MM.1S (cell line): ENCODE measurements at regions not wholly inside any gene's neighbourhood (a gene's known extent, or its start where the extent isn't known, plus 50 kb on each side); places are given as distances from the start of the nearest gene placed in this dataset.

Experiments used
- DNase-seq: peaks from one replicate; pipeline ENCODE4 v3.0.0-alpha.2; 2015
- H2AFZ ChIP-seq: fragments of 300-600 bp; sonication (generic); 2 replicates; pipeline ENCODE4 v1.6.0; 2016; ENCODE audit warnings: antibody characterized with exemption, low read length
- H3F3A ChIP-seq: fragments of 300-600 bp; sonication (generic); 2 replicates; pipeline ENCODE4 v1.6.1; 2016; ENCODE audit warnings: mild to moderate bottlenecking, antibody characterized with exemption, low read length, moderate library complexity, mixed read lengths; ENCODE audit not compliant: insufficient read depth
- H3K27ac ChIP-seq: fragments of 300-600 bp; sonication (generic); 2 replicates; pipeline ENCODE4 v1.5.1; 2016; ENCODE audit warnings: mild to moderate bottlenecking, low read length
- H3K27me3 ChIP-seq: fragments of 300-600 bp; sonication (generic); replicated peaks from 2 replicates; pipeline ENCODE4 v1.6.0; 2016; ENCODE audit warnings: low read length; ENCODE audit not compliant: insufficient read depth
- H3K36me3 ChIP-seq: fragments of 300-600 bp; sonication (generic); replicated peaks from 2 replicates; pipeline ENCODE4 v1.6.1; 2016; ENCODE audit warnings: mild to moderate bottlenecking, low read length, mixed read lengths; ENCODE audit not compliant: insufficient read depth
- H3K4me1 ChIP-seq: fragments of 300-600 bp; sonication (generic); 2 replicates; pipeline ENCODE4 v1.6.1; 2016; ENCODE audit warnings: low read length, mixed read lengths
- H3K4me2 ChIP-seq: fragments of 300-600 bp; sonication (generic); 2 replicates; pipeline ENCODE4 v1.6.0; 2016; ENCODE audit warnings: low read depth, low read length
- H3K4me3 ChIP-seq: fragments of 300-600 bp; sonication (generic); 2 replicates; pipeline ENCODE4 v1.5.1; 2016; ENCODE audit warnings: low read length, mixed read lengths
- H3K79me2 ChIP-seq: fragments of 300-600 bp; sonication (generic); 2 replicates; pipeline ENCODE4 v1.6.1; 2016; ENCODE audit warnings: mixed run types, low read length, mixed read lengths
- H3K9ac ChIP-seq: fragments of 300-600 bp; sonication (generic); 2 replicates; pipeline ENCODE4 v1.6.1; 2016; ENCODE audit warnings: low read length, mixed read lengths
- H3K9me2 ChIP-seq: fragments of 300-600 bp; sonication (generic); replicated peaks from 2 replicates; pipeline ENCODE4 v1.6.1; 2016; ENCODE audit warnings: mild to moderate bottlenecking, low read length, mixed read lengths; ENCODE audit not compliant: insufficient read depth
- H3K9me3 ChIP-seq: fragments of 300-600 bp; sonication (generic); replicated peaks from 2 replicates; pipeline ENCODE4 v1.6.1; 2016; ENCODE audit warnings: mild to moderate bottlenecking, low read length, mixed read lengths; ENCODE audit not compliant: insufficient read depth
- H4K20me1 ChIP-seq: fragments of 300-600 bp; sonication (generic); 2 replicates; pipeline ENCODE4 v1.6.1; 2016; ENCODE audit warnings: mild to moderate bottlenecking, low read length, moderate library complexity, mixed read lengths; ENCODE audit not compliant: insufficient read depth
- EZH2 ChIP-seq: fragments of 300-600 bp; sonication (generic); optimal IDR thresholded peaks from 2 replicates; pipeline ENCODE3; 2017; ENCODE audit warnings: low read depth, mild to moderate bottlenecking, antibody characterized with exemption, low read length, mixed read lengths
- EZH2phosphoT487 ChIP-seq: fragments of 300-600 bp; sonication (generic); IDR thresholded peaks from 2 replicates; pipeline ENCODE4 v1.6.1; 2018; ENCODE audit warnings: antibody characterized with exemption, low read length
- TF ChIP-seq, protein P1 (sequence below): fragments of 300-600 bp; sonication (generic); IDR thresholded peaks from 2 replicates; pipeline ENCODE4 v1.5.1; 2016; ENCODE audit warnings: antibody characterized with exemption, low read length, mixed read lengths

GRCh38 chr6:80603679-80604078, 497.2 kb downstream of the BCKDHB start:
- Histone ChIP-seq H3K4me2 (no peak overlapping the region), H3K4me3 (no peak overlapping the region), H3K9ac (no peak overlapping the region), H3F3A (no peaks in the 10 kb centered on the region), H3K79me2 (no peaks in the 10 kb centered on the region), H2AFZ (no peak overlapping the region), H3K27me3 (no peaks in the 10 kb centered on the region), H3K9me2 (no peaks in the 10 kb centered on the region), H3K36me3 (no peaks in the 10 kb centered on the region), H3K9me3 (no peaks in the 10 kb centered on the region), H3K4me1 (no peaks in the 10 kb centered on the region), H3K27ac (no peak overlapping the region), H4K20me1 (no peaks in the 10 kb centered on the region)
- DNase-seq: no peak
- TF ChIP-seq EZH2phosphoT487 (no peak), EZH2 (no peak)
- TF ChIP-seq, protein P1, sequence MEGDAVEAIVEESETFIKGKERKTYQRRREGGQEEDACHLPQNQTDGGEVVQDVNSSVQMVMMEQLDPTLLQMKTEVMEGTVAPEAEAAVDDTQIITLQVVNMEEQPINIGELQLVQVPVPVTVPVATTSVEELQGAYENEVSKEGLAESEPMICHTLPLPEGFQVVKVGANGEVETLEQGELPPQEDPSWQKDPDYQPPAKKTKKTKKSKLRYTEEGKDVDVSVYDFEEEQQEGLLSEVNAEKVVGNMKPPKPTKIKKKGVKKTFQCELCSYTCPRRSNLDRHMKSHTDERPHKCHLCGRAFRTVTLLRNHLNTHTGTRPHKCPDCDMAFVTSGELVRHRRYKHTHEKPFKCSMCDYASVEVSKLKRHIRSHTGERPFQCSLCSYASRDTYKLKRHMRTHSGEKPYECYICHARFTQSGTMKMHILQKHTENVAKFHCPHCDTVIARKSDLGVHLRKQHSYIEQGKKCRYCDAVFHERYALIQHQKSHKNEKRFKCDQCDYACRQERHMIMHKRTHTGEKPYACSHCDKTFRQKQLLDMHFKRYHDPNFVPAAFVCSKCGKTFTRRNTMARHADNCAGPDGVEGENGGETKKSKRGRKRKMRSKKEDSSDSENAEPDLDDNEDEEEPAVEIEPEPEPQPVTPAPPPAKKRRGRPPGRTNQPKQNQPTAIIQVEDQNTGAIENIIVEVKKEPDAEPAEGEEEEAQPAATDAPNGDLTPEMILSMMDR: no peak

- Histone ChIP-seq H3K9me2 (no peaks in the 10 kb centered on the region), H4K20me1 (no peaks in the 10 kb centered on the region), H3K4me2 (no peak overlapping the region), H3K79me2 (no peaks in the 10 kb centered on the region), H3K36me3 (no peaks in the 10 kb centered on the region), H3K9ac (no peak overlapping the region), H3K4me3 (no peak overlapping the region), H3K4me1 (no peaks in the 10 kb centered on the region), H3K27me3 (no peaks in the 10 kb centered on the region), H3K27ac (no peak overlapping the region), H2AFZ (no peak overlapping the region), H3K9me3 (no peaks in the 10 kb centered on the region), H3F3A (no peaks in the 10 kb centered on the region)
- no peak for TF ChIP-seq EZH2
- TF ChIP-seq, protein P1: no peak
- DNase-seq: no peak
Measured at GRCh38 chr6:80594461-80594860, 488.0 kb downstream of the BCKDHB start.

- H3K36me3 ChIP-seq: no peaks in the 10 kb centered on the region
- no peak overlapping the region for H3K9ac ChIP-seq
- no peak overlapping the region for H2AFZ ChIP-seq
- no peaks in the 10 kb centered on the region for H3K4me1 ChIP-seq
- no peak overlapping the region for H3K4me2 ChIP-seq
- H3K9me2 ChIP-seq: no peaks in the 10 kb centered on the region
- TF ChIP-seq EZH2 (no peak), EZH2phosphoT487 (no peak)
- TF ChIP-seq, protein P1: no peak
- H3F3A ChIP-seq: no peaks in the 10 kb centered on the region
- H3K27ac ChIP-seq: no peak overlapping the region
- no peaks in the 10 kb centered on the region for H4K20me1 ChIP-seq
- no peak for DNase-seq
- H3K9me3 ChIP-seq: no peaks in the 10 kb centered on the region
- H3K79me2 ChIP-seq: no peaks in the 10 kb centered on the region
- no peaks in the 10 kb centered on the region for H3K27me3 ChIP-seq
- no peak overlapping the region for H3K4me3 ChIP-seq
Measured at GRCh38 chr6:80592436-80592835, 486.0 kb downstream of the BCKDHB start.

GRCh38 chr6:80586242-80586641, 479.8 kb downstream of the BCKDHB start:
- Histone ChIP-seq H3K79me2 (no peaks in the 10 kb centered on the region), H2AFZ (no peak overlapping the region), H3K27ac (no peak overlapping the region), H3K36me3 (no peaks in the 10 kb centered on the region), H3K4me2 (no peak overlapping the region), H3F3A (no peaks in the 10 kb centered on the region), H3K9me2 (no peaks in the 10 kb centered on the region), H4K20me1 (no peaks in the 10 kb centered on the region), H3K9ac (no peak overlapping the region), H3K9me3 (no peaks in the 10 kb centered on the region), H3K4me3 (no peak overlapping the region), H3K27me3 (no peaks in the 10 kb centered on the region), H3K4me1 (no peaks in the 10 kb centered on the region)
- no peak for TF ChIP-seq EZH2phosphoT487
- TF ChIP-seq, protein P1: no peak
- TF ChIP-seq EZH2: no peak
- no peak for DNase-seq
